Stimulated activated CD4-positive, alpha-beta T cell treated with anti-CD3 and anti-CD28 coated beads, Interleukin-1b, Interleukin-23, amount 100 ng/mL, for 4 hours (primary cell): ENCODE measurements at regions not wholly inside any gene's neighbourhood (a gene's known extent, or its start where the extent isn't known, plus 50 kb on each side); places are given as distances from the start of the nearest gene placed in this dataset.
"Not testable (repeated sequence)": the region's sequence is repeated elsewhere in the genome, so short reads cannot be mapped to it uniquely, and the experiment has no call there.

ENCODE experiments used
- DNase-seq, 2 donors: peaks; one replicate each; pipeline ENCODE4 v3.0.0-alpha.2; 2020; ENCODE audit warnings: low read depth in 2 of 2

GRCh38 chrX:45689971-45690370 lies 489.3 kb upstream of the DIPK2B start:
- DNase-seq: no peak

DNA sequence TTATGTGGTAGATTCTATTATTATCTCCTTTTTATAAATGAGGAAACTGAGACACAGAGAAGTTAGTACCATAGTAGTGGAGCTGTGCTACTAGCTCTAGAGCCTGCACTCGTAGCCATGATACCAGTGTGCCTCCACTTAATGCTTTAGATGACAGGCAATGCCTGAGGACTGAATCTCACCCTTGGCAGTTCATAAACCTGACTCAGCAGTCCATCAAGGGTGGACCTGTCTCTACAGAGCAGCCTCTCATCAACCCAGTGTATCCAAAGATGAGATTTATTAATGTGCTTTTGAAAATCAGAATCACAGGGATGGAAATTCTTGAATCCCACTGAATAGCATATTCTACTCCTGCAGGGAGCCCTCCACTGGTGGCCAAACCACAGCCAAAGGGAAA lies 483.2 kb upstream of the DIPK2B start:
- no peak for DNase-seq

GRCh38 chrX:45681891-45682290 lies 481.2 kb upstream of the DIPK2B start:
- no peak for DNase-seq

- DNase-seq: no peak
Observed at GRCh38 chrX:45669715-45670340, 469.2 kb upstream of the DIPK2B start.

GRCh38 chrX:45668686-45669443 lies 468.2 kb upstream of the DIPK2B start:
- DNase-seq: no peak

DNA sequence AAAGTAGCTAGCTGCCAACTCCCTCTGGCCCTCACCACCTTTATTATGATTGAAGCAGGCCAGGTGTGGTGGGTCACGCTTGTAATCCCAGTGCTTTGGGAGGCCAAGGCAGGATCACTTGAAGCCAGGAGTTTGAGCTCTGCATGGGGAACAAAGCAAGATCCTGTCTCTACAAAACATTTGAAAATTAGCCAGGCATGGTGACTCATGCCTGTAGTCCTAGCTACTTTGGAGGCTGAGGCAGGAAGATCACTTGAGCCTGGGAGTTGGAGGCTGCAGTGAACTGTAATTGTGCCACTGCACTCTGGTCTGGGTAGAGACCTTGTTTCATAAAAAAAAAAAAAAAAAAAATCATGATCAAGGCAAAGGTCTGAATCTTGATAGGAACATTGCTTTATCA lies 467.0 kb upstream of the DIPK2B start:
- DNase-seq: no peak

GRCh38 chrX:45664727-45665290 lies 464.1 kb upstream of the DIPK2B start:
- no peak for DNase-seq

DNA sequence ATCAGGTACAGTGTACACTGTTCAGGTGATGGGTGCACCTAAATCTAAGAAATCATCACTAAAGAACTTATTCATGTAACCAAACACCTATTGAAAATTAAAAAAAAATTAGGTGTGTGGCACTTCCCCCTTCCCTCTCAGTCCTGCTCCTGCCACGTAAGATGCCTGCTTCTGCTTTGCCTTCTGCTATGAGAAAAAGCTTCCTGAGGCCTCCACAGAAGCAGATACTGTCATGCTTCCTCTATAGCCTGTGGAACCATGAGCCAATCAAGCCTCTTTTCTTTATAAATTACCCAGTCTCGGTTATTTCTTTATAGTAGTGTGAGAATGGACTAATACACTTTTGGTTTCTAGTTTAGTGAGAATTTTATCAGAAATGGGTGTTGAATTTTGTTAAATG lies 459.8 kb upstream of the DIPK2B start:
- no peak for DNase-seq

- DNase-seq: no peak
Observed at GRCh38 chrX:45633419-45633818, 432.7 kb upstream of the DIPK2B start.

DNA sequence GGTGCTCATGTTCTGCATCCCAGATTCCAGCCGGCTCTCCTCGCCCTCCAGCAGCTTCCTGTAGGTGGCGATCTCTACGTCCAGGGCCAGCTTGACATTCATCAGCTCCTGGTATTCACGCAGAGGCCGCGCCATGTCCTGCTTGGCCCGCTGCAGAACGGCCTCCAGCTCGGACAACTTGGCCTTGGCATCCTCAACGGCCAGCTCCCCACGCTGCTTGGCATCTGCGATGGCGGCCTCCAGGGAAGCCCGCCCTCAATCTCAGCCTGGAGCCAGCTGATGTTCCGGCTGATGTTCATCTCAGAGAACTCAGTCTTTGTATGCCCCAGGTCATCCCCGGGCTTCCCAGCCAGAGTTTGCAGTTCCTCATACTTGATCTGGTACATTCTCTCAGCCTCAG lies 431.8 kb upstream of the DIPK2B start:
- no peak for DNase-seq

- DNase-seq: no peak
Observed at GRCh38 chrX:45630078-45630477, 429.4 kb upstream of the DIPK2B start.

- DNase-seq: no peak
Observed at GRCh38 chrX:45628041-45628440, 427.4 kb upstream of the DIPK2B start.

DNA sequence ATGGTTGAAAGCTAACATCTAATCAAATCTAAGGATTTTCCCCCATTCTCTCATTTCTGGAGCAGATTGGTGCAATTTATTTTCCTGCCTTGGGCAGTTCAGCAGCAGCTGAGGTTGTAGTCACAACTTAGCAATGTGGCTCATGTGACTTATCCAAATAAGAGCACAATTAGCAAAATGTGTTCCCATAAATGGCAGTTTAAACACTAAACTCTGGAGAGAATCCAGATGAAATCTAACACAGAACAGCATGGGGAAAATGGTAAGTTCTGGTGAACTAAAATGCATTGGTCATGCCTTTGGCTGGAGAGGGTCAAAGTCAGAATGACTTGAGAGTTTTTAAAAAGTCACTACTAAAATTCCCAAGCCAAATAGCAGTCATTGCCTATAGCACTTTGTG lies 422.6 kb upstream of the DIPK2B start:
- no peak for DNase-seq

DNA sequence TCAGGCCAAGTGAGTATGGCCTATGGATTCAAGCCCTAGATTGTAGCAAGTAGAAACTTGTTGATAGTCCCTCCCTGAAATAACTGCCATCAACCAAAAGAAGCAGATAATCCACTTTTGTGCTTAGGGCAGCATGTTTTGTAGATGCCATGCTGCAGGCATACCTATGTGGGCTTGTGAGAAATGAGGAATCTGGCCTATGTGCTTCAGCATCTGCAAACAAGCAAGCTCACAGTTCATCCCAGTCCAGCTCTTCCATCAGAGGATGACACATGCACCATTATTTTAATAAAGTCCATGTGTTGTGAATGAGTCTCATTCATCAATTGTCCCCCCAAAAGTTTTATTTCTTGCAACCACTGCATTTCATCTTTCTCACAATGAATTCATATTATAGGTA lies 421.9 kb upstream of the DIPK2B start:
- no peak for DNase-seq

GRCh38 chrX:45622042-45622423 lies 421.4 kb upstream of the DIPK2B start:
- no peak for DNase-seq

DNA sequence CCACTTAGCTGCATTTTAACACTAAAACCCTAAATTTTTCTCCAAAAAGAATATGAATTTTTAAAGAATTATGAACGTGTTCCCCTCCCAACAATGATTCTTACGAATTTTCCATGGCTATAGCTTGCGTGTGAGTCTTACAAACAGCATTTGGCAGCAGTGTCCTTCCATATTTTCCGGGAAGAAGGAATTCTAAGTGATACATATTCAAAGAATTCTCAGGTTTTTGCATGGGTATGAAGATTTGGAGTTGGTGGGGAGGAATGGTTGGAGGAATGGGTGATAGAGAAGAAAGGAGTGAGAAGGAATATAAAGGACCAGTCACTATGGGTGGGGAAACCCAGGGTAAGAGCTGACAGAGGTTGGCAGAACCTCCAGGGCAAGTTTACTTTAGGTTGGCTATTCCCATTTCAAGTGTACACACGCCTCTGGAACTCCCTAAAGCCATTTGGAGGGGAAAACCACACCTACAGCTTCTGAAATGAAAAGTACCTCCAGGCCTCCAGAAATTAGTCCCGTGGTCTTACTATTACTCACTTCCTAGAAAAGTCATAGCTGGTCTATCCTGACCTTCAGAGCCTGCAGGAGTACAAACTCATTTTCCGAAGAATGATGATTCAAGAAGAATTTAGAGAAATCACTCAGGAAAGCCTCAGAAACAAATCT lies 420.8 kb upstream of the DIPK2B start:
- DNase-seq: no peak

DNA sequence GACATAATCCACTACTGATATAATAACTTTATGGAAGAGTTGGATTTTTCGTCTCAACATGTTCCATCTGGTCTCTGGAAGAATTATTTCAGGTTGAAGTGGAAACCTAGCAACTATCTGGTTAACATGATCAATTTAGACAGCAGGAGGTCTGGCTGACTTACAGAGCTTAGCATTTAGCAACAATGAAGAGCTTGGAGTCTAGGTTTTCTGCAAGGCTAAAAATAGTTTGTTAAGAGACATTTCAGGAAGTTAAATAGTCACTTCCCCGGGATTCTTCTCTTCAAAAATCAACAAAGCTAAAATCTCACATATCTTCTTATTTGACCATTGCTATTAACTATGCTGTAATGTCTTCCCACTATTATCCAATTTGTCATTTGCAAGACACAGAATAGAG lies 418.6 kb upstream of the DIPK2B start:
- DNase-seq: no peak

DNA sequence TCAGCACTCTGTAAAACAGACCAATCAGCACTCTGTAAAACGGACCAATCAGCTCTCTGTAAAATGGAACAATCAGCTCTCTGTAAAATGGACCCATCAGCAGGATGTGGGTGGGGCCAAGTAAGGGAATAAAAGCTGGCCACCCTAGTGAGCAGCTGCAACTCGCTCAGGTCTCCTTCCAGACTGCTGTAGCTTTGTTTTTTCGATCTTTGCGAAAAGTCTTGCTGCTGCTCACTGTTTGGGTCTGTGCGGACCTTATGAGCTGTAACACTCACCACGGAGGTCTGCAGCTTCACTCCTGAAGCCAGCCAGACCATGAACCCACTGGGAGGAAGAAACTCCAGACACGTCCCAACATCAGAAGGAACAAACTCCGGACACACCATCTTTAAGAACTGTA lies 414.9 kb upstream of the DIPK2B start:
- not testable (repeated sequence) for DNase-seq

DNA sequence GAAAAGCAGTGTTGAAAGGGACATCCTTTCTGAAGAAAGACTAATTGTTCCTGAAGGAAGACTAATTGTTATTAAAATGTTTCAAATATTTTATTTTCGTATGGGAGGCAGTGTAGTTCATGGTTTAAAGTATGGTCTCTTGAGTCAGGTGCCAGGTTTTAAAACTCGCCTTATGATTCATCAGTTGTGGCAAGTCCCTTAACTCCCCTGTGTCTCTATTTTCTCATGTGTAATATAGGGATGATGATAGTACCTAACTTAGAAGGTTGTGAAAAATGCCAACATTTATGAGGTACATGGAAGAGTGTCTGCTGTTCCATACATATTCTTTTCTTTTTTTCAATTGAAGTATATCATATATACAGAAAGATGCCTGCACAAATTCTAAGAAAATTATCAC lies 414.2 kb upstream of the DIPK2B start:
- DNase-seq: no peak

- DNase-seq: no peak
Observed at GRCh38 chrX:45602151-45602550, 401.5 kb upstream of the DIPK2B start.

DNA sequence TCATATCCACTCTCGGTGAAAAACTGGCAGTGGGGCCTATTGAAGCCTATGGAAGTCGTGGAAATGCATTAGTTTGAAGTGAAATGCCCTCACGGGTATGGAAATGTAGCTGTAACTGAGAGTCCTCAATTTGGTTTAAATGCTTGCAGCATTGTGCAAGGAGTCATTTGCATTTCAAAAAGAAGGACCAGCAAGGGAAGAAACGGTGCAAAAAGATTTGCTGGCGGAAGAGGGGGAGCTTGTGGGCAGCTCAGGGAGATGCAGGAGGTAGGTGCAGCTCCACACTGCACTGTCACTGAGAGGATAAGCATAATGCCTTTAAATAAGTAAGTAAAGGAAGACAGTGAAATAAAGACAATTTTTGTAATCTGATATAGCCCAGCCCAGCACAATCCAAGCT lies 400.4 kb upstream of the DIPK2B start:
- no peak for DNase-seq

DNA sequence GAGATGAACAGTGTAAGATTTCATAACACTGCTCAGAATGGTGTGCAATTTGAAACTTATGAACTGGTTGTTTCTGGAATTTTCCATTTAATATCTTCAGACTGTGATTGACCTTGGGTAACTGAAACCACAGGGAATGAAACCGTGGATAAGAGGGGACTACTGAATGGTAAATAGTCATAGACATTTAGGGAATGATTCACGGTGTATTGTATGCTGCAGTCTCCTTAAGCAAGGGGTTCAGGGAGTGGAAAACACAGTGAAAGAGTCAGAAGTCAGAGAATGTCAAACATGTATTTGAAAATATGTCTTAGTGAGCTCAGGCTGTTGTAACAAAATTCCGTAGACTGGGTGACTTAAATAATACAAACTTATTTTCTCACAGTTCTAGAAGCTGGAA lies 398.2 kb upstream of the DIPK2B start:
- DNase-seq: no peak
